Central memory CD4-positive, alpha-beta T cell (primary cell): ENCODE measurements at regions not wholly inside any gene's neighbourhood (a gene's known extent, or its start where the extent isn't known, plus 50 kb on each side); places are given as distances from the start of the nearest gene placed in this dataset.
"Not testable (repeated sequence)": the region's sequence is repeated elsewhere in the genome, so short reads cannot be mapped to it uniquely, and the experiment has no call there.

ENCODE experiments used
- DNase-seq: peaks from one replicate; pipeline ENCODE4 v3.0.0; 2022

DNA sequence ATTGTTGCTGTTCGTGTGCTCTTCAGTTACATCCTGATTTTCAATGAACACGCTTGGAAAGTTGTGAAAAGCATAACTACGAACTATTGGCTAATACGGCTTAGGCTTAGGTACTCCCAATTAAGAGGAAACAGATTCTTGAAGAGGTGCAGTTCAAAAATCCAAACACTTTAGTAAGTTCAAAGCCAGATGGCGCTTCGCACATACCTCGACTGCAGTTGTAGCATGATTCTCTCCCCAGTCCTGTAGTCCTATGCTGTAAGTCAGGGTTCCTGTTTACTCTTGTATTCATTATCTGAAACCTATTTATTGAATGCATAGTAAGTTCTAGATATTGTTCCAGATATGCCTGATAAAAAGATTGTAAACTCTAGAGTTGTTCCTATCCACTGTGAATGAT lies 165.2 kb downstream of the TRIB2 start:
- DNase-seq, result no peak

DNA sequence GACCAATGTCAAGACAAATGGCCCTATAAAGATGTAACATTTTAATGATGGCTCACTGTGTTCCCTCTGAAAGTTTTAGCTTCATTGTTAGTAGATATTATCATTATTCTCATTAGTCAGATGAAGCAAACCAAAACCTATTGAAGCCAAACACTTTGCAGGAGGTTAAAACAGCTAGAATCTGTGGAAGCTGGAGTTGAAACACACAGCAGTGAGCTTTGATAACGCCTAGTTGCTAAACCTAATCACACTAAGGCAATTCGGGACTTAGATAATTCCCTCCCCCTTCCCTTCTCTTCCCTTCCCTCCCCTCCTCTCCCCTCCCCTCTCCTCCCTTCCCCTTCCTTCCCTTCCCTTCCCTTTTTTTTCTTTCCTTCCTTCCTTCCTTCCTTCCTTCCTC lies 165.7 kb downstream of the TRIB2 start:
- DNase-seq, result no peak

DNA sequence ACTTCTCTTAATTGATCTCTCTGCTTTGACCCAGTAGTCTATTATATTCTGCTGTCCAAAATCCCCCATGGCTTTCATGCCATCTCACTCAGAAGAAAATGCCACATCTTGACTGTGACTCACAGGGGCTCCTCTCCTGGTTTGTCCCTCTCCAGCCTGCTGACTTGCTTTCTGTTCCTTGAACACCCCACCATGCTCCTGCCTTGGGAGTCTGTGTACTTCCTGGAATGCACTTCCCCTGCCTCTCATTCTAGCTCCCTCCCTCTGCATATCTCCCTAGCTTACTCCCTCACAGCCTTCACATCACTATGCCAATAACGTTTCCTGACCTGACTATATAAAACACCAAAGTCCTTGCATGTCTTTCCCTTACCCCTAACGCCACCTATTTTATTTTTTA lies 167.2 kb downstream of the TRIB2 start:
- DNase-seq, result no peak

DNA sequence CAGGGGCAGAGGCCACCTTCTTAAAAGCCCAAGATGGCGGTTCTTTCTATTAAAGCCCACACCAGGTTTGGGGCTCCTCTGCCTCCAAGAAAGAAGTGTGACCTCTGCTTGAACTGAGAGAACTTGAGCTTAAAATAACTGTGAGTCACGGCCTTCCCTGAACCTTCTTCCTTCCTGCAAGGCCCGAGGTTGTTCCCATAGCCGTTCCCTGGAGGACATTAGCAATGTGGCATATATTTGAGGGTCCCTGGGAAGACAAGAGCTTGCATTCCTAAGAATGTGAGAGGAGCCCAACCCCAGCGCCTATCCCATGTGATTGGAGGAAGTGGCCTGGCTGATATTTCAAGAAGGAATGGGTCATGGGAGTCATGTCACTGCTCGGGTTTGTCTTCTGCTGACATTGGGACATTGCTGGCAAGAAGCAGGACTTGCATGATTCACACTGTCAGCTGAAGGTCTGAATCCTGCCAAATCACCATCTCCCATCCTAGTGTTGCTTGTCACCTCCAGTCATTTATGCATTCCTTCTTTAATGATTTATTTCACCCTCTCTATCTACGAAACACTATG lies 168.1 kb downstream of the TRIB2 start:
- DNase-seq, result no peak

DNA sequence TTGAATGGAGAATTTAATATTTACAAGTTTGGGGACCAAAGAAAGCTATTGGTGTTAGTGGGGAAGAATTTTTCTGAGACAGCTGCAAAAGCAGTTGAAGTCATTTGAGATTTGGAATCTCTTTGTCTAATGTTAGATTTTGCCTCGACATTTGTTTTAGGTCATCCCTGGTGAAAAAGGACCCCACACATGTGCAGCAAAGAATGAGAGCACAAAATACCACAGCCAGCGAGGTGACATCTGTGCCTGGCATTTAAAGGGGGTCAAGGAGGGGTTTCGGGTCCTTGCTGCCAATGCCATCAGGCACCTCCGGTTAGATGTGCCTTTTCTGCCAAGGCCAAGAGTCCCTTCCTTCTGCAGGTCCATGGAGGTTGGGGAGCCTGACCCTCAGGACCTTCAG lies 173.3 kb downstream of the TRIB2 start:
- DNase-seq, result no peak

DNA sequence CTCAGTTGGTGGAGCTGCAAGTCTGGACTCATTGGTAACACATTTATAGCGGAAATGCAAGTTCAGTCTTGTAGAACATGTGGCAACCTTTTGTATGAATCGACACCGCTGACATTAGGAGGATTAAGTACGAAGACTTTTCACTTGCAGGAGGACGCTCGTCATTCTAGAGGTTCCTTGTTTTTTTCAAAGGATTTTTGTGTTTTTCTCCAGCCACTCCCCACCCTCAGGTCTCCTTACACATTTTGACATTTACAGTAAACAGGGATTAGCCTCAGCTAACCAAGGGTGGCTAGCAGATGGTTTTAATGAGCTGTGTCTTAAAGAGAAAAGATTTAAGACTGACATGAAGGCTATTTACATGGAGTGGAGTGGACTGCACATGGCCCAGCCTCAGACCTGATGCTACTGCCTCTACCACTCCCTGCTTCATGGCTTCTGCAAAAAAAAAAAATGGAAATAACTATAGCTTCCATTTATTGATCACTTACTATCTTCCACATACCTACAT lies 173.8 kb downstream of the TRIB2 start:
- no peak for DNase-seq

DNA sequence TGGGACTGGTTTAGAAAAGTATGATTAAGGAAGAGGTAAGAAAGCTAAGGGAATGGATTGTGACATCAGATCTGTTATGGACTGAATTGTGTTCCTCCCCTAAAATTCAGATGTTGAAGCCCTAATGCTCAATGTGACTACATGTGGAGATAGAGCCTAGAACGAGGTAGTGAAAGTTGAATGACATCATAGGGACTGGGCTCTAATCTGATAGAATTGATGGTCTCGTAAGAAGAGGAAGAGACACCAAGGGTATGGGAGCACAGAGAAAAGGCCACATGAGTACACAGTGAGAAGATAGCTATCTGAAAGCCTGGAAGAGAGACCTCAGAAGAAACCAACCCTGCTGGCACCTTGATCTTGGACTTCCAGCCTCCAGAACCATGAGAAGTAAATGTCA lies 178.3 kb downstream of the TRIB2 start:
- DNase-seq, result no peak

DNA sequence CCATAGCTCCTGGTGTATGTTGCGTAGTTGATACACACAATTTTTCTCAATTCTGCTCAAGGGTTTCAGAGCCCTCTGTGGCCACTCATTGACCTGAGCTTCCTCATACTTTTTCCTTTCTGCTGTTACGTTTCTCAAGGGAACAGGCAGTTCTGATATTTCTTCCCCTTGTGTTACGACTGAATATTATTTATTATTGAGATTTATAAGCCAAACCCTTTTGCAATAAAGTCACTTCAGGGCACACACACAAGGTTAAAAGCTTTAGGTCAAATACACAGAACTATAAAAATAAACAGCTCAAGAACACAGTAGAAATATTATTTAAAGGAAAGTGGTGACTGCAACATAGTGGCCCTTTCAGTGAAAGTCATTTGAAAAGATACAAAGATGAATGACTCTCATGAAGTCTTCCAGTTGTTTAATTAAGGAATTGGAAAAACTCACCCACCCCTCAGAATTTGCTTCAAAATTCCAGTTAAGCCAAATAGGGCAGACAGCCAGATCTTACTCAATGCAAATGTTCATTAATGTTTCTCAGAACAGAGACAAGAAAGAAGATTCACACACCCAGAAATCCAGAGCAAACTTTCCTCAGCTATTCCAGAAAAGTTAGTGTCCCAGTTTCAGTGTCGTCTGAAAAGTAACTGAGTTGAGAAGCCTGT lies 179.7 kb downstream of the TRIB2 start:
- no peak for DNase-seq

DNA sequence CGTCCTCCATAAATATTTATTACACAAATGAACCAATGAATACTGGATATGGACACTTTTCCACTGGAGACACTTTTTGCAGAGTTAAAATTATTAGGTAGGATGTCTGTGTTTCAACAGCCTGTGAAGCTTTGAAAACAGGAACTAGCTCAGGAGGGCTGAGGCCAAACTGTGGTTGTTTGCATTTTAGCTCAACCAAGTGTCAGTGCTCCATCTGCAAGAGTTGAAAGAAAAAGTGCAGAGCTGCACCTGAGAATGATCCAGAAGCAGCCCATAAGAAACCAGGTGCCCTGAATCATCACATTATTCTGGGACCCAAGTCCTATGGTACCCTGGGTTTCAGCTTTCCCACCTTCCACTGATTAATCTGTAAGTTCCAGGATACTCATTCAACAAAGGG lies 180.4 kb downstream of the TRIB2 start:
- DNase-seq, result peak; percentile 10

DNA sequence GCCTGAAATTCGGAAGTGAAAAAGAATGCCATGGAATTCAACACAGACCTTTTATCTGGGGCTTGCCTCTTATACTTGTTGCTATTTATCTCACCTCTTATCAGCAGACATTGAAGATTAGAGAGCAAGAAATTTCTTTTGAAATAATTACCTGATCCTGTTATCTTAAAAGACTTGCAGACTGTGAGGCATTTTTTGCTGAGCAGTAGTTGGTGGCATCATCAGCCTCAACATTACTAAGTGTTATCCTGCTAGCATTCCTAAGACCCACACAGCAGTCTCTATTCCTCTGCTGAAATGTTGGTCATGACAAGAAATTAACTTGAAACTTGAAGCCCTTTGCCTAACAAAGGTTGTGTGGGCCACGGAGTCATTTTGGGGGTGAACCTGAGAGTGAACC lies 186.5 kb downstream of the TRIB2 start:
- no peak for DNase-seq

DNA sequence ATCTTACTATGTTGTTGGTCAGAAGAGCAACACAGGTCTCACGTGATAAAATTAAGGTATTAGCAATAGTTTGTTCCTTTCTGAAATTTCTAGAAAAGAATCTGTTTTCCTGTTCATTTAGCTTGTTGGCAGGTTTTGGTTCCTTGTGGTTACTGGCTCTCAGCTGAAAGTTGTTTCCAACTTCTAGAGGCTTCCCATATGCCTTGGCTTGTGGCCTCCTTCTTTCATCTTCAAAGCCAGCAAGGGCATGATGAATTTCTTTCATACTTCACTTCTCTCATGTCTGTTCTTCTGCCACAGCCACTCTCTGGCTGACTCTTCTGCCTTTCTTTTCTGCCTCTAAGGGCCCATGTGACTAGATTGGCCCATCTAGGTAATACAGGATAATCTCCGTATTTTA lies 193.7 kb downstream of the TRIB2 start:
- DNase-seq, result no peak

DNA sequence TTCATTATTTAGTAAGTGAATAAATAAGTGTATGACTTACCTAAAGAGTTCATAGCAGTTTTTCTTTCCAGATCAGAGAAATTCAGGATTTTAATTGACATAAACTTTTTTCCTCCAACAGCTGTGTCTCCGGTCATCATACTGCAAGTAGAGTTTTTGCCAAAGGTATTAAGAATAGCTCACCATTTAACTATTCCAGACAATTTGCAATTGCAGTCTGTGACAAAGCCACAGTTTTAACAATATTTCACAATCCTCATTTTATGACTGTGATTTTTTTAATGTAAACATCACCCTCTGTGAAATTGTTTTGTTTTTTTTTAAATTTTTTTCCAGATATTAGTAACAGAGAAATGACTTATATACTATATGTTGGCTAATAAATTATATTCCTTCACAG lies 199.1 kb downstream of the TRIB2 start:
- no peak for DNase-seq

DNA sequence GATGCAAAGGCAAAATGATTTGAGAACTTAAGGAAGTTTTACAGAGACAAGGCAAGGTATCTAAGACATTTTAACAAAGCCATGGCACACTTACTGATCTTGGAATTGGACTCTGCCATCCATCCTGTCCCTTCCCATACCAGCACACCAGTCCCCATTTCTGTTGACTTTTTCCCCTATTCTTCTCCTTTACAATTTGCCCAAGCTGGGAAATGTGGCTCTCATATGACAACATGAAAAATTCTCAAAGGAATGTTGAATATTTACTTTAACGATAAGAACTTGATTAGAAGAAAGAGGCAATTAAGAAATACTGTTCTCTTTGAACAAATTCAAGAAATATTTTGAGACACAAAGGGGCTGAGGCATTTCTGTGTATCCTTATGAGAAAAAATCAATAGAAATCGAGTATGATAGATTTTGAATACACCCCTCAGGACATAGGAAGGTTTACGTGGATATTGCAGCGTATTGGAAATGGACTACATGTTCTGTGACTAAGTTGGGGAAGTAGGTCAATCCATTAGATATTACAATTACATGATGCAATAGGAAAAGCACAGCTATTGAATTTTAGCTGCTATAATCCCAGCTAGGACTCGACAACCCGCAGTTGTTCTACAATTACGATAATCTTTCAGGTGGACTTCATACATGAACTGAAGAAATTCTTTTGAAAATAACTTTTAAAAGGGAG lies 201.6 kb downstream of the TRIB2 start:
- DNase-seq, result no peak

DNA sequence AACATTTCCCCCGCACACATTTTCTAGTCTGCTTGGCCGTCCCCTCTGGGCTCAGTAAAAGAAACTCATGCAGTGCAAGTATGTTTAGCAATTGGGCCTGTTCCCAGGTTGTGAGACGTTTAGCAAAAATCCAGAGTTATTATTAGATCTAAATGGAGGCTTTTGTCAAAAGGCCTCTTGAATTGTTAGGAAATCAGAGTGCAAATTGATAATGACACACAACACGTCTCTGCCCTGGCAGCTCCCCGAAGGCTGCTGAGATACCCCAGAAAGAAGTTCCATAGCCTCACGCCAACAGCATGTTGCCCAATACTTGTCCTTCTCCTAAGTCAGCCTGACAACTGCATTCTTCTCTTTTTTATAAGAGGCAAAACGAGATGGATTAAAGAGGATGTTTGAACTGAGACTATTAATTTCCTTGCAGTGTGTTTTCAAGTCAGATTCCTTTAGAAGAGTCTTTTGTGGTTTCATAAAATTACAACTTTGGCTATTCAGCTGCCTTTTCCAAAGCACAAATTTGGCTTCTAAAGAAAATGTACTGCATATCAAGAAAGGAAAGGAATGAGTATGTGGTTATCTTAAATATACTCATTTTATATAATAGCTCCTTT lies 202.2 kb downstream of the TRIB2 start:
- DNase-seq, result no peak

DNA sequence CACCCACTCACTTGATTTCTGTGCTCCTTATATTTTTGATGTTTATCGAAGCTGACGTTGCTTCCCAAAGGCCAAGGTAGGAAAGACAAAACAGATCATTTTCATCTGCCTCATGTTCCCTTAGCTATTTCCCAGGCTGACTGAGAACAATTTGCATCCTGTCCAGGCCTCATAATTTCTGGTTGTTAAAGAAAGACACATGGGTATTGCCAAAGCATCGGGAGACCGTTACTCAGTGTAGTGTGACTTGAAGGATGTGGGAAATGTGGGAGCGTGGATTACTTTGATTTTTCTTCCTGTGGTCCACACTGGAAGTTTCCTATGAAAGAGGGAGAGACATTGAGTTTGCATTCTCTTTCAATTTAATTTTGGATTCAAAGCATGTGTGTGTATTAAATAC lies 204.6 kb downstream of the TRIB2 start:
- DNase-seq, result no peak

DNA sequence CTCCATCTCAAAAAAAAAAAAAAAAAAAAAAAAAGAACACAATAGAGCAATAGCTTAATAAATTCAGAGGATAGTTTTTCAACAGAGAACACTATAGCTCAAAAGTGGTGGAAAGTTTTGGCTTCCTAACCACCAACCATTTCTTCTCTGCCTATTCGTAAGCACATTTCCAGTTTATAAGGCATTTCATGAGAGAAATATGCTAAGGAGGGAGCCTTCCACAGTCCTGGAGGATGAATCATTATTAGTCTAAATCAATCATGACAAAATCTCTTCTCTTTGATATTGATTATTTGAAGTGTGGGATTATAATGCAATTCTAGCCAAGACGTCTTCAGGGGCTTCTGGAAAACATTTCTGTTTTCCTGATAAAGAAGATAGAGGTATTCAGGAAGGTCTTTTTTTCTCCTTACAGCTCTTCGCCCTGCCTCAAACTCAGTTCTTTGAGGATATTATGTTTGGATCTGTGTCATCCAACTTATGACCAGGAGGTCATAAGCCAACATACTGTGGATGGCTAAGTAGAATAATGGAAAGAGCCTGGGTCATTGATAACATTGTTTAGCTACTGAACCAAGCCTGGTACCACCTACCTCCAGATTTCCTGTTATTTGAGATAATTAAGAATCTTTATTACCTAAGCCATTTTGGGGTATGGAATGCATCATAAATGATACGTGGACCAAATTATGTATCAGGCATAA lies 207.3 kb downstream of the TRIB2 start:
- DNase-seq, result no peak

DNA sequence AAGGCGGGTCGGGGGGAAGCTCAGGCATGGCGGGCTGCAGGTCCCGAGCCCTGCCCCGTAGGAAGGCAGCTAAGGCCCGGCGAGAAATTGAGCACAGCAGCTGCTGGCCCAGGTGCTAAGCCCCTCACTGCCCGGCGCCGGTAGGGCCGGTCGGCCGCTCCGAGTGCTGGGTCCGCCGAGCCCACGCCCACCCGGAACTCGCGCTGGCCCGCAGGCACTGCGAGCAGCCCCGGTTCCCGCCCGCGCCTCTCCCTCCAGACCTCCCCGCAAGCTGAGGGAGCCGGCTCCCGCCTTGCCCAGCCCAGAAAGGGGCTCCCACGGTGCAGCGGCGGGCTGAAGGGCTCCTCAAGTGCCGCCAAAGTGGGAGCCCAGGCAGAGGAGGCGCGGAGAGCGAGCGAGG lies 209.9 kb downstream of the TRIB2 start:
- DNase-seq, result not testable (repeated sequence)

DNA sequence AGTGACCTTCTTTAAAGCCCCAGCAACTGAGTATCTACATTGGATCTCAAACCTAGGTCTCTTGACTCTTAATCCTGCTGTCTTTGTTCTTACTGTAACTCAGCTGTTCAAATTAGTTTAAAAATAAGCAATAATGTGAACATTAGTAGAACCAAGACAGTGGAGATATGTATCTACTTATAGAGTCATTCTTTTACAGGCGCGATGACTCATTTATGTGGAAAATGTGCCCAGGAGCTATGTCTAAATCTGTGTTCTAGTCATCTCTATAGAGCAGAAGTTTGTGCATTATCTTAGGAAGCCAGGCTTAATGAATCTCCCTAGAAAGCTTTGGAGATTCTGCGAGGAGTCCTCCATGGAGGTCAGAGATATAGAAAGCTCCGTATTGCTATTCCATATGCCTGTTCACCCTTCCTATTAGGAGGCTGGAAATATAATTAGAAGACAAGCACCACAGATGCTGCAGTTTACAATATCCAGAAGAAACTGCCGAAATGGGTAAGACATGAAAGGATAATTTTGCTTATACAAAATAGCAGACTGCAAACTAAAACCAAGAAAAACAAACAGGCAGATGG lies 211.6 kb downstream of the TRIB2 start:
- no peak for DNase-seq

DNA sequence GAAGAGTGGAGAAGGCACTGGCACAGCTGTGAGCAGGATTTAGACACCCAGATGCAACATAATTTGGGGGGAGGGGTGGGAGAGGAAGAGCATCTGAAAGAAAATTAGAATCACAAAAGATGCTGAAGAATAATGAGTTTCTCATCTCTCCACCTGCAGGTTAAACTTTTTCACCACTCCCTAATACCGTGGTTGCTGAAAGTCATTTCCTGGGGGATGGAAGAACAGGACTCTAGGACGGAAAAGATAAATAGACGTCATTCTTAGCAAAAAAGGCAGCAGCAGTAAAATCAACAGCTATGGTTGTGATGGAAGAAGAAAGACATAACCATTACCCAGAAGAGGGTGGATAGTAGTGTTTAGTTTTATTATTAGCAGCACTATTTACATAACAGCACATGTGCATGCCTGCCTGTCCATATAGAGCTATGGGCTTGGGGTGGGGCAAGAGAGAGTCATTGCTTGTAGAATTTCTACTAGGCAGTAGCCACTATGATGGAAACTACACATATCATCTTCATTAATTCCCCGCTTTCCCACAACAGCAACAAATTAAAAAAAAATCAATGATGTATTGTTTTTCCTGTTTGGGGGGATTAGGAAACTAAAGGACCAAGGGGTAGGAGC lies 212.2 kb downstream of the TRIB2 start:
- DNase-seq, result no peak

DNA sequence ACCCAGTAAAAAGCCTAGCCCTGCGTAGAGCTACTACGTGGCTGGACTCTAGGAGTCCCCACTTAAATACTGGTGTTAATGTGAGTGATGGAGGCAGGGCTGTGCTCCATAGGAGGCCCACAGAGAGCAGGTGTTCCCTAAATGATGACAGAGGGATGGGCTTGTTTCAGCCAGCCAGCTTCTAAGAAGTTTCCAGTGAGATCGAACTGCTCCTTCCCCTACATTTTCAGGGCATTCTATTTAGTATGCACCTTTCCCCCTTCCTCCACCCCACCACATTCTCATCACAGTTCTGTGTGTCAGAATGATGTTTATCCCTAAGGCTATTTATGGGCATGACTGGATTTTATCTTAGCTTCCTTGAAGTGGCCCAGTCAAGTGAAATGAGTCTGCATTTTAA lies 213.0 kb downstream of the TRIB2 start:
- no peak for DNase-seq

DNA sequence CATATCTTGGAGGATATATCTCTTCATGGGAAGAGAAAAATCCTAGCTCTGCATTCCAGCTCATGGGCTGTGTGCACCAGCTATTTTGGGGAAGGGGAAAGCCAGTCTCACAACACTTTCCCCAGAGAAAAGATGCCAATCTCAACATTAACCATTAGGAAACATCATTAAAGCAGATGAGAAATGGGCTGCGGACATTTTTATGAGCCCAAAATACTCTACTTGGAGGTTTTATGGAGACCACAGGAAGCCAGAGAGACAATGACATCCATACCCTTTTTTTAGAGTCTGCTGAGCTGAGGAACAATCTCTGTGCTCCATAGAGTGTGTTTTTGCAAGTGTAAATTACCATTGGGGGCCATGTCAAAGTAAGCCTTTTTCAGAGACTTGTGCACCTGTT lies 213.7 kb downstream of the TRIB2 start:
- DNase-seq, result no peak

DNA sequence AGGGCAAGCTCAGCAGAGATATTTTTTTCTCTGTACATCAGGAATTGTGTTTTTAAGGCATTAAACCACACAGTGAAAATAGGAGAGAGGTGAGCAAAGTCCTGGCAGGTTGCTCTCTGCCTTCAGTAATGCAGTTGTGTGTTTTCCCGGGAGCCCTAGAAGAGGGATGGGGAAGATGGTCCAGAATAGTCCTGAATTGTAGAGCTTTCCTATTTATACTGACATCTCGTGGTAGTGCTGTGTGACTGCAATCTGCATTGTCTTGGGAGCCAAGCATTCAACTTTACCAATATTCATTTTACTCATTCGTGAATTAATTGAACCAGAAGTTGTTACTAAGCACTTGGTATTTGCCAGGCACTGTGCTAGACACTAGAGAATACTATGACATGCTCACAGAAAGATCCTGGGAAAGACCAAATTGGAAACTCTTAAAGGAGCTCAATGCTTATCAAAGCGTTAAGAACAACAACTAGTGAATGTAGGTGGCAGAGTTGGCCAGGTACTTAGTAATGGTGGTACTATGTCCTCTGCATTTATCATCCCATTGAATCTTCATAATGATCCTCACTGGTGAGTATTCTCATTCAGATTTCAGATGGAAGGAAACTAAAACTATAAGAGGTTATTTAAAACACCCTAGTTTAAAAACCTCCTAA lies 214.6 kb downstream of the TRIB2 start:
- peak; percentile 11 for DNase-seq
